HepG2 (cell line): ENCODE measurements at regions not wholly inside any gene's neighbourhood (a gene's known extent, or its start where the extent isn't known, plus 50 kb on each side); places are given as distances from the start of the nearest gene placed in this dataset.

ENCODE experiments used
- ATAC-seq: fragments of 200-7000 bp; cut with Tn5 transposase; 3 replicates; pipeline ENCODE4 v1.9.1; 2020; ENCODE audit warnings: mild to moderate bottlenecking, moderate library complexity
- BruUV-seq: library from RNA; stranded (reverse); fragments of 400-500 nt; replicated peaks from 2 replicates; lab custom pipeline; 2021; lab: Mats Ljungman, UMichigan
- CTCF ChIA-PET: fragments of 300-600 bp; formaldehyde crosslinking; extraction: SDS; loops from one replicate; lab custom pipeline; 2021; ENCODE audit warnings: low total read pairs, inconsistent platforms, low intra/inter-chr PET ratio; lab: Yijun Ruan, JAX
- POLR2A ChIA-PET: fragments of 350-600 bp; sonication (Branson Sonifier 250); formaldehyde crosslinking; loops from one replicate; lab custom pipeline; 2020; ENCODE audit warnings: antibody characterized with exemption, inconsistent platforms; lab: Yijun Ruan, JAX
- DNase-seq: peaks from one replicate; pipeline ENCODE4 v3.0.0-alpha.2; 2015; ENCODE audit warnings: low spot score
- FAIRE-seq: peaks from 3 replicates; lab custom pipeline; 2011; peaks lifted over from hg19 to GRCh38; lab: Jason Lieb, UNC
- H2AFZ ChIP-seq: one replicate; pipeline ENCODE4 v1.6.1; 2011; ENCODE audit warnings: low read length, inconsistent platforms
- H3K27ac ChIP-seq: fragments of 300-600 bp; 3 replicates; pipeline ENCODE4 v1.8.0; 2011; ENCODE audit warnings: mixed run types, mild to moderate bottlenecking, mixed read lengths, low read length, inconsistent platforms; ENCODE audit not compliant: insufficient read depth; ENCODE audit errors: extremely low read length
- H3K27me3 ChIP-seq, 2 experiments: fragments of 200-600 bp in 1 of 2; 2 replicates in 1 of 2; 3 replicates in 1 of 2; pipeline versions ENCODE4 v1.6.0 to v1.8.0; 2011; ENCODE audit warnings: low read length in 2 of 2, mild to moderate bottlenecking in 2 of 2, moderate library complexity in 2 of 2, inconsistent platforms in 1 of 2; ENCODE audit not compliant: insufficient read depth in 2 of 2, control insufficient read depth in 1 of 2
- H3K36me3 ChIP-seq, 2 experiments: fragments of 200-600 bp in 1 of 2; replicated peaks in 1 of 2; 2 replicates in 1 of 2; 3 replicates in 1 of 2; pipeline versions ENCODE4 v1.5.1 to v1.8.0; 2011; ENCODE audit warnings: low read length in 2 of 2, inconsistent platforms in 1 of 2; ENCODE audit not compliant: insufficient read depth in 2 of 2, control insufficient read depth in 1 of 2
- H3K4me1 ChIP-seq: 2 replicates; pipeline ENCODE4 v1.5.1; 2012; ENCODE audit warnings: low read length, inconsistent platforms; ENCODE audit not compliant: insufficient read depth
- H3K4me2 ChIP-seq: 2 replicates; pipeline ENCODE4 v1.6.0; 2011; ENCODE audit warnings: low read depth, low read length, inconsistent platforms
- H3K4me3 ChIP-seq, 3 experiments: fragments of 200-600 bp in 1 of 3; sonication (generic), shearing (Covaris generic) in 1 of 3; replicated peaks in 1 of 3; 2 replicates each; pipeline ENCODE4 v1.5.1; 2011 to 2016; ENCODE audit warnings: low read length in 3 of 3, inconsistent platforms in 2 of 3, low read depth in 2 of 3, mild to moderate bottlenecking in 2 of 3, control low read depth in 1 of 3, mixed read lengths in 1 of 3; ENCODE audit not compliant: insufficient read depth in 1 of 3
- H3K79me2 ChIP-seq: one replicate; pipeline ENCODE4 v1.6.1; 2011; ENCODE audit warnings: low read length, inconsistent platforms; ENCODE audit not compliant: insufficient read depth
- H3K9ac ChIP-seq: 2 replicates; pipeline ENCODE4 v1.6.0; 2011; ENCODE audit warnings: mild to moderate bottlenecking, low read depth, low read length, inconsistent platforms; ENCODE audit not compliant: insufficient read depth
- H3K9me3 ChIP-seq: 2 replicates; pipeline ENCODE4 v1.5.1; 2012; ENCODE audit warnings: mild to moderate bottlenecking, low read length
- H4K20me1 ChIP-seq: 2 replicates; pipeline ENCODE4 v1.6.0; 2011; ENCODE audit warnings: inconsistent platforms, mild to moderate bottlenecking, low read length, moderate library complexity; ENCODE audit not compliant: insufficient read depth
- MAFF ChIP-seq: IDR thresholded peaks from 2 replicates; pipeline ENCODE4 v1.6.1; 2011; ENCODE audit warnings: low read depth, low read length, improper control_type of control experiment
- MAFK ChIP-seq, 2 experiments: IDR thresholded peaks in 1 of 2; conservative IDR thresholded peaks in 1 of 2; 2 replicates each; pipeline ENCODE4 v1.6.1; 2011; ENCODE audit warnings: improper control_type of control experiment in 2 of 2, low read length in 2 of 2
- MTA1 ChIP-seq: sonication (generic); formaldehyde crosslinking; IDR thresholded peaks from 2 replicates; pipeline ENCODE4 v1.4.0; 2020; ENCODE audit warnings: missing genetic modification reagents, mild to moderate bottlenecking, borderline replicate concordance
- NPAS2 ChIP-seq: sonication (generic); formaldehyde crosslinking; IDR thresholded peaks from 2 replicates; pipeline ENCODE4 v1.8.0; 2022; ENCODE audit warnings: mild to moderate bottlenecking, missing genetic modification reagents, borderline replicate concordance
- RBFOX2 ChIP-seq: fragments of 200-400 bp; formaldehyde crosslinking; IDR thresholded peaks from 2 replicates; pipeline ENCODE4 v1.6.1; 2017; ENCODE audit warnings: low read depth, mild to moderate bottlenecking, low read length
- TCF7L2 ChIP-seq: IDR thresholded peaks from 2 replicates; pipeline ENCODE4 v1.6.1; 2011; ENCODE audit warnings: mild to moderate bottlenecking, low read depth, low read length, moderate library complexity
- ZMAT3 ChIP-seq: sonication (generic); formaldehyde crosslinking; conservative IDR thresholded peaks from 2 replicates; pipeline ENCODE4 v1.7.0; 2021; ENCODE audit warnings: missing genetic modification reagents
- ZNF703 ChIP-seq: sonication (generic); formaldehyde crosslinking; IDR thresholded peaks from 2 replicates; pipeline ENCODE4 v1.5.1; 2020; ENCODE audit warnings: missing genetic modification reagents, mild to moderate bottlenecking, moderate library complexity, borderline replicate concordance
- ZNF775 ChIP-seq: sonication (generic); formaldehyde crosslinking; IDR thresholded peaks from 2 replicates; pipeline ENCODE4 v1.4.0; 2020; ENCODE audit warnings: missing genetic modification reagents, mild to moderate bottlenecking, moderate library complexity, borderline replicate concordance
- WGBS: methylation state at CpG from one replicate; pipeline ENCODE4 v1.1.6; 2017; ENCODE audit warnings: low lambda C conversion rate; 5-methylcytosine and 5-hydroxymethylcytosine counted together
- in situ Hi-C: cut with HindIII; loops from 2 replicates; pipeline ENCODE4 v1.10.0; 2017; ENCODE audit warnings: low pct_unique_long_range_greater_than_20kb; ENCODE audit not compliant: extremely low pct_ligation_motif_present
- intact Hi-C: fragments of 100-400 bp; cut with micrococcal nuclease; formaldehyde crosslinking; loops from one replicate; pipeline ENCODE4 v1.10.0; 2022; ENCODE audit not compliant: unreplicated experiment
- TF ChIP-seq, protein P1 (sequence below): sonication (generic); formaldehyde crosslinking; IDR thresholded peaks from 2 replicates; pipeline ENCODE4 v1.5.1; 2020; ENCODE audit warnings: missing genetic modification reagents, mild to moderate bottlenecking, borderline replicate concordance
- TF ChIP-seq, protein P2 (sequence below): sonication (generic); formaldehyde crosslinking; conservative IDR thresholded peaks from 2 replicates; pipeline ENCODE4 v1.8.0; 2022; ENCODE audit warnings: low read depth, missing genetic modification reagents

DNA sequence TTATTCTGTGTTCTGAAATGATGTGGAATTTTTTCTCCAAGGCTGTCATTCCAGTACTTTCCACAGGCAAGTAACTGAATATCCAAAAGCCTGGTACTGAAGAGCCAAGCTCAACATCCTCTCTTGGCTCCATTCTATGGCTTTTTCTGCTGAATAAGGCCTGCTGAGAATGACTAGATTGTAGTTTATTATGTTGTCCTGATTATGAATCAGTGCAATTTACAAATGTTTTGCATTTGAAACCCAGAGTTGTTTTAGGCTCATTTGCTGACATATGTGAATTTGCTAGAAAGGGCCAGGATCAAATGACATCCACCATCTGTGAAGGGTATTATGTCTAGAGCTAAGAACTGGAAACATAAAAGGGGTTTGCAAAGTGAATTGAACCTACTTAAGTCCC lies 596.6 kb downstream of the KCTD12 start:
- intact Hi-C loops = no loop called here
- H3K4me2 ChIP-seq = no peak overlapping the region

DNA sequence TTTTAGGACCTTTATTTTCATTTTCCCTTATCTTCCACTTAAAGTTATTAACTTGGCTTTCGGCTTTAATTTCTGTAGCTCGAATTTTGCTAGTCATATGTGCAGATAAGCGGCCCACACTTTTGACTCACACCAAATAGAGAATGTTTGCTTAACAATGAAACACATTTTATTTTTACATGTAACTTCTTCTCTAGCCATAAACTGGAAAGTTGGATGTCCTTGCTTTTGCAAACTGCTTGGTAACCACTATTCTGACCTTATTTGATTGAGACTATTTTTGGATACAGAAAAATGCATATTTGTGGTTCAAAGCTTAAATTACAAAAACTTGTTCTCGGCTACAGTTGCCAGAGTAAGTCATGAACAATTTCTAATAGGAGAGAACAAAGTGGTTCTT lies 600.0 kb downstream of the KCTD12 start:
- ChIA-PET CTCF (no interaction called here), POLR2A (no interaction called here)
- no peak overlapping the region for H3K4me2 ChIP-seq
- H3K27ac ChIP-seq = no peak overlapping the region
- no peak overlapping the region for H3K9ac ChIP-seq
- no peaks in the 10 kb centered on the region for H3K36me3 ChIP-seq
- no peaks in the 10 kb centered on the region for H3K4me1 ChIP-seq
- H3K27me3 ChIP-seq = no peaks in the 10 kb centered on the region
- H4K20me1 ChIP-seq = no peaks in the 10 kb centered on the region
- DNase-seq (no peak), ATAC-seq (no peak), FAIRE-seq (no peak)
- intact Hi-C loops = no loop called here
- no TSS peak for BruUV-seq
- in situ Hi-C loops = no loop called here
- H2AFZ ChIP-seq = no peak overlapping the region
- H3K4me3 ChIP-seq = no peak overlapping the region
- 4% methylated on average over 4 of the region's 4 CpGs for WGBS
- no peaks in the 10 kb centered on the region for H3K79me2 ChIP-seq
- H3K9me3 ChIP-seq = no peaks in the 10 kb centered on the region
- TF ChIP-seq MTA1 (no peak), ZNF775 (no peak), ZMAT3 (CRISPR knock-in tag) (no peak), ZNF703 (CRISPR knock-in tag) (no peak)

More for the DNA sequence above, 596.6 kb downstream of the KCTD12 start:
- POLR2A ChIA-PET = no interaction called here
- in situ Hi-C loops = no loop called here
- H2AFZ ChIP-seq = no peak overlapping the region
- CTCF ChIA-PET = no interaction called here
- DNase-seq = no peak
- no peak for FAIRE-seq
- H3K36me3 ChIP-seq = no peaks in the 10 kb centered on the region
- no peaks in the 10 kb centered on the region for H3K9me3 ChIP-seq
- TF ChIP-seq, protein P1, sequence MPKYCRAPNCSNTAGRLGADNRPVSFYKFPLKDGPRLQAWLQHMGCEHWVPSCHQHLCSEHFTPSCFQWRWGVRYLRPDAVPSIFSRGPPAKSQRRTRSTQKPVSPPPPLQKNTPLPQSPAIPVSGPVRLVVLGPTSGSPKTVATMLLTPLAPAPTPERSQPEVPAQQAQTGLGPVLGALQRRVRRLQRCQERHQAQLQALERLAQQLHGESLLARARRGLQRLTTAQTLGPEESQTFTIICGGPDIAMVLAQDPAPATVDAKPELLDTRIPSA = no peak
- TF ChIP-seq NPAS2 (CRISPR knock-in tag) = no peak
- 0 out of 2 replicates have a peak, but pooled peaks have one; percentile 20 for TF ChIP-seq MAFF
- no peak for TF ChIP-seq TCF7L2
- no peak for TF ChIP-seq RBFOX2
- TF ChIP-seq MAFK (conservative IDR thresholded peaks at IDR 0.05 in 1 of 2, IDR thresholded peaks at IDR 0.05 in 1 of 2; ENCODE audit: low read length in 2 of 2) = peak; percentile 26 to 68; a peak in 3 of 4 replicates
- TF ChIP-seq, protein P2, sequence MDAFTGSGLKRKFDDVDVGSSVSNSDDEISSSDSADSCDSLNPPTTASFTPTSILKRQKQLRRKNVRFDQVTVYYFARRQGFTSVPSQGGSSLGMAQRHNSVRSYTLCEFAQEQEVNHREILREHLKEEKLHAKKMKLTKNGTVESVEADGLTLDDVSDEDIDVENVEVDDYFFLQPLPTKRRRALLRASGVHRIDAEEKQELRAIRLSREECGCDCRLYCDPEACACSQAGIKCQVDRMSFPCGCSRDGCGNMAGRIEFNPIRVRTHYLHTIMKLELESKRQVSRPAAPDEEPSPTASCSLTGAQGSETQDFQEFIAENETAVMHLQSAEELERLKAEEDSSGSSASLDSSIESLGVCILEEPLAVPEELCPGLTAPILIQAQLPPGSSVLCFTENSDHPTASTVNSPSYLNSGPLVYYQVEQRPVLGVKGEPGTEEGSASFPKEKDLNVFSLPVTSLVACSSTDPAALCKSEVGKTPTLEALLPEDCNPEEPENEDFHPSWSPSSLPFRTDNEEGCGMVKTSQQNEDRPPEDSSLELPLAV (CRISPR knock-in tag) = no peak
- H3K4me1 ChIP-seq = no peaks in the 10 kb centered on the region
- H3K9ac ChIP-seq = no peak overlapping the region
- H3K79me2 ChIP-seq = no peaks in the 10 kb centered on the region
- no peaks in the 10 kb centered on the region for H4K20me1 ChIP-seq
- no TSS peak for BruUV-seq
- no peaks in the 10 kb centered on the region for H3K27me3 ChIP-seq
- no peak overlapping the region for H3K27ac ChIP-seq
- ATAC-seq = no peak
- no peak overlapping the region for H3K4me3 ChIP-seq
